ENCODE measurements at regions not wholly inside any gene's neighbourhood (a gene's known extent, or its start where the extent isn't known, plus 50 kb on each side); places are given as distances from the start of the nearest gene placed in this dataset.
A peak's percentile ranks its signal among the peaks of the same experiment; 100 is the strongest.

DNA sequence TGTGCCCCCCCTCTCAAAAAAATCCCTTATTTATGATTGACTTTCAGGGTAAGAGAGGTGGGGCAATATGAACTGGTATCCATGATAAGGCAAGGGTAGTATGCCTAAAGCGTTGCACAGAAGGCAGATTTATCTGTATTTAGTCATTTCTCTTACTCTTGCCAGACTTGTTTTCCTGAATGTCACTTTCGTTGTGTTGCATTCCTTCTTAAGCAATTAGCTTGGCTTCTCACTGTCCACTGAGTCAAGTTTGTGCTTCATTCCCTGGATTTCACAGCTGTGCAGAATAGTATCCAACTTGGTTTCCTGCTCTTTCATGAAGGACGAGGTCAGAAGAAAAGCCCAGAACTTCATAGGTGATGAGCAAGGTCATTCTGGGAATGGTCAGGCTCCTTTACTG lies 301.5 kb upstream of the ACTBL2 start:
- ATAC-seq (no peak), DNase-seq (ENCODE audit: low read depth, low spot score) (no peak)
- TF ChIP-seq CTCF (IDR thresholded peaks at IDR 0.05) (no peak), REST (IDR thresholded peaks at IDR 0.05; ENCODE audit: insufficient read depth in 1 of 2, low read depth in 2 of 2, low read length in 1 of 2) (no peak), SIN3A (IDR thresholded peaks at IDR 0.05; ENCODE audit: borderline replicate concordance, insufficient read depth, low read depth, low read length) (no peak), POLR2AphosphoS5 (IDR thresholded peaks at IDR 0.05; ENCODE audit: low read depth, low read length) (no peak), TCF7L2 (IDR thresholded peaks at IDR 0.05; ENCODE audit: low read depth, low read length) (no peak)
- H3K36me3 ChIP-seq (ENCODE audit: control insufficient read depth, insufficient read depth, low read length) = no peaks in the 10 kb centered on the region
- CTCF ChIA-PET = no interaction called here
- H3K4me1 ChIP-seq (ENCODE audit: control insufficient read depth, insufficient read depth, low read length) = peaks cover 8% of the 10 kb centered on the region
- BruUV-seq (replicated peaks) = no TSS peak
- intact Hi-C loops (cut with micrococcal nuclease; ENCODE audit: unreplicated experiment) (no loop called here), in situ Hi-C loops (cut with HindIII; ENCODE audit: low pct_unique_long_range_greater_than_20kb, low sequenced_read_pairs) (no loop called here)
- no peaks in the 10 kb centered on the region for H3K9me3 ChIP-seq (ENCODE audit: control insufficient read depth, insufficient read depth, low read depth, low read length)
- H3K27me3 ChIP-seq (ENCODE audit: control insufficient read depth, insufficient read depth, low read length) = no peaks in the 10 kb centered on the region
- POLR2A ChIA-PET = no interaction called here
- no peak overlapping the region for H3K4me3 ChIP-seq (ENCODE audit: low read depth in 2 of 2, low read length in 2 of 2)
- H3K27ac ChIP-seq (ENCODE audit: low read length) = peak overlapping the region; percentile 70; the same call in 1 of the 2 replicates

DNA sequence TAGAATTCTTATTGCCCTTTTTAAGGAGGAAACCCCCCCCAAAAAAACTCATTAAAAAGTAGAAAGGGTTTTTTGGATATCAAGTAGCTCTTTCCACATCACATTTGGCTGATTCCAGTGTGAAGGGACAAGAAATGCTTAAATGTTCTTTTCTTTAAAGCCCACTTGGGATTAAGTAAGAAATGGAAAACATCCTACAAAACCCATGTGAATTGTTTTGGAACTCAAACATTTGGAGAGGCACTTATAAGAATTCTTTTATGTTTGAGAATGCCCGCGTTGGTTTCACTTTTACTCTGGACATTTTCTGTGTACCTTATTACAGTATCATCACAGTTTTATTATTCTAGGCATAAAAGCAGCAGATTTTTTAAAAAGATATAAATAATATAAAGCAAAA lies 301.1 kb upstream of the ACTBL2 start:
- Histone ChIP-seq H3K27ac (ENCODE audit: low read length) (peak overlapping the region; percentile 89; the same call in 1 of the 2 replicates), H3K4me1 (ENCODE audit: control insufficient read depth, insufficient read depth, low read length) (peaks cover 12% of the 10 kb centered on the region), H3K36me3 (ENCODE audit: control insufficient read depth, insufficient read depth, low read length) (no peaks in the 10 kb centered on the region), H3K4me3 (ENCODE audit: low read depth in 2 of 2, low read length in 2 of 2) (no peak overlapping the region), H3K27me3 (ENCODE audit: control insufficient read depth, insufficient read depth, low read length) (no peaks in the 10 kb centered on the region), H3K9me3 (ENCODE audit: control insufficient read depth, insufficient read depth, low read depth, low read length) (no peaks in the 10 kb centered on the region)
- ChIA-PET POLR2A (no interaction called here), CTCF (no interaction called here)
- DNase-seq (ENCODE audit: low read depth, low spot score) (no peak), ATAC-seq (no peak)
- in situ Hi-C loops (cut with HindIII; ENCODE audit: low pct_unique_long_range_greater_than_20kb, low sequenced_read_pairs) = no loop called here
- intact Hi-C loops (cut with micrococcal nuclease; ENCODE audit: unreplicated experiment) = no loop called here
- no peak for TF ChIP-seq SIN3A (IDR thresholded peaks at IDR 0.05; ENCODE audit: borderline replicate concordance, insufficient read depth, low read depth, low read length)
- TF ChIP-seq TCF7L2 (IDR thresholded peaks at IDR 0.05; ENCODE audit: low read depth, low read length) = no peak
- no peak for TF ChIP-seq REST (IDR thresholded peaks at IDR 0.05; ENCODE audit: insufficient read depth in 1 of 2, low read depth in 2 of 2, low read length in 1 of 2)
- TF ChIP-seq POLR2AphosphoS5 (IDR thresholded peaks at IDR 0.05; ENCODE audit: low read depth, low read length) = no peak
- TF ChIP-seq CTCF (IDR thresholded peaks at IDR 0.05) = no peak
- no TSS peak for BruUV-seq (replicated peaks)

Measured in Panc1 (cell line).